Neutrophil (primary cell): ENCODE measurements at regions not wholly inside any gene's neighbourhood (a gene's known extent, or its start where the extent isn't known, plus 50 kb on each side); places are given as distances from the start of the nearest gene placed in this dataset.
"Not testable (repeated sequence)": the region's sequence is repeated elsewhere in the genome, so short reads cannot be mapped to it uniquely, and the experiment has no call there.

ENCODE experiments used
- H3K27ac ChIP-seq: fragments of 200-600 bp; sonication (generic); 2 replicates; pipeline ENCODE4 v1.5.1; 2016; ENCODE audit warnings: mild to moderate bottlenecking, moderate library complexity
- H3K27me3 ChIP-seq: fragments of 200-600 bp; sonication (generic); 2 replicates; pipeline ENCODE4 v1.6.0; 2016; ENCODE audit warnings: mild to moderate bottlenecking
- H3K36me3 ChIP-seq: fragments of 200-600 bp; sonication (generic); 2 replicates; pipeline ENCODE4 v1.5.1; 2017
- H3K4me1 ChIP-seq, 2 experiments: fragments of 200-600 bp in 1 of 2; sonication (generic) in 1 of 2; 1 replicate in 1 of 2; 2 replicates in 1 of 2; pipeline versions ENCODE4 v1.5.1 to v1.6.1; 2013 to 2016; ENCODE audit warnings: low read depth in 1 of 2, low read length in 1 of 2, mild to moderate bottlenecking in 1 of 2, moderate library complexity in 1 of 2; ENCODE audit not compliant: control insufficient read depth in 1 of 2, insufficient read depth in 1 of 2
- H3K4me3 ChIP-seq, 2 experiments: fragments of 200-600 bp in 1 of 2; sonication (generic) in 1 of 2; 1 replicate in 1 of 2; 2 replicates in 1 of 2; pipeline ENCODE4 v1.5.1; 2013 to 2016; ENCODE audit warnings: low read depth in 1 of 2, low read length in 1 of 2, mild to moderate bottlenecking in 1 of 2, moderate library complexity in 1 of 2
- H3K9me3 ChIP-seq: fragments of 200-600 bp; sonication (generic); 2 replicates; pipeline ENCODE4 v1.5.1; 2016
- CTCF ChIP-seq: fragments of 200-600 bp; sonication (generic); IDR thresholded peaks from 2 replicates; pipeline ENCODE4 v1.5.1; 2016; ENCODE audit warnings: antibody characterized with exemption

GRCh38 chr2:61733563-61733962, 120.3 kb downstream of the FAM161A start:
- no peak for TF ChIP-seq CTCF

GRCh38 chr2:61732787-61733186, 121.1 kb downstream of the FAM161A start:
- no peak overlapping the region for H3K27ac ChIP-seq
- no peaks in the 10 kb centered on the region for H3K27me3 ChIP-seq
- H3K9me3 ChIP-seq, result no peaks in the 10 kb centered on the region
- no peaks in the 10 kb centered on the region for H3K36me3 ChIP-seq
- no peak for TF ChIP-seq CTCF
- H3K4me3 ChIP-seq, result no peak overlapping the region
- no peaks in the 10 kb centered on the region for H3K4me1 ChIP-seq

More at GRCh38 chr2:61733563-61733962, 120.3 kb downstream of the FAM161A start:
- Histone ChIP-seq H3K27me3 (no peaks in the 10 kb centered on the region), H3K4me3 (no peak overlapping the region), H3K27ac (no peak overlapping the region), H3K9me3 (no peaks in the 10 kb centered on the region), H3K4me1 (no peaks in the 10 kb centered on the region), H3K36me3 (no peaks in the 10 kb centered on the region)

- Histone ChIP-seq H3K27ac (no peak overlapping the region), H3K9me3 (no peaks in the 10 kb centered on the region), H3K4me3 (no peak overlapping the region), H3K4me1 (no peaks in the 10 kb centered on the region), H3K36me3 (no peaks in the 10 kb centered on the region), H3K27me3 (no peaks in the 10 kb centered on the region)
- no peak for TF ChIP-seq CTCF
Observed at GRCh38 chr2:61727746-61728145, 126.1 kb downstream of the FAM161A start.

GRCh38 chr2:61726456-61727209, 127.2 kb downstream of the FAM161A start:
- H3K27ac ChIP-seq, result no peak overlapping the region
- H3K4me3 ChIP-seq, result no peak overlapping the region
- no peaks in the 10 kb centered on the region for H3K36me3 ChIP-seq
- no peaks in the 10 kb centered on the region for H3K9me3 ChIP-seq
- no peaks in the 10 kb centered on the region for H3K27me3 ChIP-seq
- no peak for TF ChIP-seq CTCF
- no peaks in the 10 kb centered on the region for H3K4me1 ChIP-seq

GRCh38 chr2:61723364-61723763, 130.5 kb downstream of the FAM161A start:
- not testable (repeated sequence) for H3K36me3 ChIP-seq, H3K4me1 ChIP-seq, H3K27me3 ChIP-seq, H3K27ac ChIP-seq, H3K9me3 ChIP-seq, H3K4me3 ChIP-seq

GRCh38 chr2:61722800-61723199, 131.1 kb downstream of the FAM161A start:
- Histone ChIP-seq H3K4me3 (no peak overlapping the region), H3K27ac (no peak overlapping the region), H3K27me3 (no peaks in the 10 kb centered on the region), H3K9me3 (no peaks in the 10 kb centered on the region), H3K36me3 (no peaks in the 10 kb centered on the region), H3K4me1 (no peaks in the 10 kb centered on the region)
- no peak for TF ChIP-seq CTCF
